GM12892 (cell line): ENCODE measurements at regions not wholly inside any gene's neighbourhood (a gene's known extent, or its start where the extent isn't known, plus 50 kb on each side); places are given as distances from the start of the nearest gene placed in this dataset.

Experiments used
- POLR2A ChIP-seq: IDR thresholded peaks from 2 replicates; pipeline ENCODE4 v1.6.1; 2011; ENCODE audit warnings: low read depth, low read length, control low read depth
- POLR2AphosphoS5 ChIP-seq: IDR thresholded peaks from 2 replicates; pipeline ENCODE4 v1.6.1; 2011; ENCODE audit warnings: low read depth, low read length, control low read depth
- TAF1 ChIP-seq: IDR thresholded peaks from 2 replicates; pipeline ENCODE4 v1.6.1; 2011; ENCODE audit warnings: low read depth, mild to moderate bottlenecking, control low read depth, low read length, borderline replicate concordance

- no peak for TF ChIP-seq POLR2AphosphoS5
- no peak for TF ChIP-seq POLR2A
- no peak for TF ChIP-seq TAF1
These were observed 151.5 kb downstream of the CD24 start for GRCh38 chr6:106823058-106823457.
